G401 (cell line): ENCODE measurements at regions not wholly inside any gene's neighbourhood (a gene's known extent, or its start where the extent isn't known, plus 50 kb on each side); places are given as distances from the start of the nearest gene placed in this dataset.
A peak's percentile ranks its signal among the peaks of the same experiment; 100 is the strongest.

Experiments used
- DNase-seq: peaks from one replicate; pipeline ENCODE4 v3.0.0-alpha.2; 2015; ENCODE audit warnings: low spot score
- in situ Hi-C: cut with HindIII; loops from 2 replicates; pipeline ENCODE4 v1.10.0; 2016; ENCODE audit warnings: low sequenced_read_pairs, mixed read lengths

DNA sequence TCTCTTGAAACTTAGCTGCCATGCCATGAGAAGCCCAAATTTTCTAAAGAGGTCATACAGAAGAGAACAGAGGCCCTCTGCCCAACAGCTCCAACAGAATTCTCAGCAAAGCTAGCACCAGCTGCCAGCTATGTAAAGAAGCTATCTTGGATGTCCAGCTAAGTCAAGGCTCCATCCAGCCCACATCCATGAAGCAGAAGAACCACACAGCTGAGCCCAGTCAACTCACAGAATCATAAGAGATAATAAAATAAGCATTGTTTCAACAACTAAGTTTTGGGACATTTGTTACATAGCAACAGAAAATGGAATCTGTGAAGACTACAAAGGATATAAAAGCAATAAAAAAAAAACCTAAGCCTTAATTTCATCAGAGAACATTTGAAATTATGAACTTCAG lies 434.3 kb downstream of the TXNL1 start:
- in situ Hi-C loops, result no loop called here
- no peak for DNase-seq

GRCh38 chr18:56202678-56203077 lies 435.7 kb downstream of the TXNL1 start:
- DNase-seq, result peak; percentile 9
- in situ Hi-C loops, result no loop called here

- DNase-seq, result no peak
- in situ Hi-C loops, result no loop called here
Observed at GRCh38 chr18:56200381-56200911, 437.9 kb downstream of the TXNL1 start.

GRCh38 chr18:56199580-56200330 lies 438.6 kb downstream of the TXNL1 start:
- in situ Hi-C loops, result no loop called here
- DNase-seq, result no peak

GRCh38 chr18:56197241-56197859 lies 441.0 kb downstream of the TXNL1 start:
- DNase-seq, result no peak
- in situ Hi-C loops, result no loop called here

GRCh38 chr18:56196495-56197225 lies 441.7 kb downstream of the TXNL1 start:
- in situ Hi-C loops, result no loop called here
- no peak for DNase-seq

GRCh38 chr18:56191334-56191733 lies 447.1 kb downstream of the TXNL1 start:
- DNase-seq, result no peak
- in situ Hi-C loops, result no loop called here

DNA sequence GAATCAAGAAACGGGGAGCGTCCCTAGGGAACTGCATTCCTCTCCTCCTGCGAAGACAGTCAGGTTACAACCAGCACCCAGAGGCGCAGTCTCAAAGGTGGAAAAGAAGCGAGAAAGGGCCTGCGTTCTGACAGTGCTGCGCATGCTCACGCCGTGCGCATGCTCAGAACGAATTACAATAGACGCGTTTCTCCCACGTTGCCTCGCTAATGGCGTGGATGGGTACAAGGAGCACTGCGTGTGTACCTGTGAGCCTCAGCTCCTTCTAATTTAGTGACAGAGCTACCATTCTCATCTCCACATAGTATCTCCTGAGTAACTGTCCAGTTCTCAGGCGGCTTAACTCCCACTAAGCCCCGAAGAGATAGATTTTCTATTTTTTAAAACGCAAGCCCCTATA lies 448.8 kb downstream of the TXNL1 start:
- no peak for DNase-seq
- in situ Hi-C loops, result no loop called here

DNA sequence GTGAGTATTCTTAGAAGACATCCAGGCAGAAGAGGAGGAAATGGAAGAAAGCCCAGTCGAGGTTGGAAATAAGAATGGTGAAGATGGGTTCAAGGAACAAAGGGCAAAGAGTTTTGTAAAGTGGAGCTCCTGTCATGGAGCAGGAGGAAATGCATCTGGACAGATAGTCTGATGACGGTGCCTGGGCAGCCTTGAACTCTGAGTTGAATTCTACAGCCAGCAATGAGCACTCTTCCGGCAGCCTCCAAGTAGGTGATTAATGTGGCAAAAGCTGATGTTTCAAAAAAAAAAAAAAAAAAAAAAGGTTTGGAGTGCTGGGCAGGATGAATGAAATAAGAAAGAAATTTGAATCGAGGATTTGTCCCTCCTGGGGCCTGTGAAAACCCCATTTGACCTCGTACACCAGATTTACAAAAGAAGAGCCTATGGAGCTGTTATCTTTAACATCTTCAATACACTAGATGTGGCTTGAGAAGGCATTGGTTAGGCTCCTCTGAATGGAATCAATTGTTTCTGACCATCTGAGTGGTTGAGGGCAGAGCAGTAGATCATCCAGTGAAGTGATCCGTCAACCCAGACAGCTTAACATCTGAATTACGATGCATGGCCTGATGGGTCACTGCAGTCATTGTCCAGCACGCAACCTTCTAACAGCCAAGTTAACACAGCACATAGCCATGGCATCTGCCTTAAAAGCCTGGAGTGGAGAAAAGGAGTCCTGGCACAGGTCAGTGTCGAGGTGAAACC lies 449.7 kb downstream of the TXNL1 start:
- in situ Hi-C loops, result no loop called here
- no peak for DNase-seq

- in situ Hi-C loops, result no loop called here
- DNase-seq, result no peak
Observed at GRCh38 chr18:56186319-56186718, 452.1 kb downstream of the TXNL1 start.

- in situ Hi-C loops, result no loop called here
- no peak for DNase-seq
Observed at GRCh38 chr18:56185126-56185525, 453.3 kb downstream of the TXNL1 start.

DNA sequence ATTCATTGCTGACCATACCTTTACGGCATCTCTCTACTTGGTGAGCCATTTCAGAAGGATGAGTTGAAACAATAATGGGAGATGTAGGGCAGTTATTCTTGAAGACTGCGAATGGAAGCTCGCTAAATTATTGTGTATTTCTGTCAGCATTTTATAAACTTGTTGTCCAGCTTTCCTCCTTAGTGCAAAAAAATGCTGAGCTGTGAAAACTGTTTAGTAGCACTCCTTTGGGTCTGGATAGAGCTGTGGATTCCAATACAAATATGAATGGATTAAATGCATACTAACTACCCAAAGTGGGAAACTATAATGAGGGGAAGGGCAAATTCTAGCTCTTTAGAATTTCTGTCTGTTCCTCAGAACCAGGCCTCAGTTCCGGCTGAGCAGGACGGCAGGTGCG lies 461.6 kb downstream of the TXNL1 start:
- DNase-seq, result no peak
- in situ Hi-C loops, result no loop called here

- in situ Hi-C loops, result no loop called here
- DNase-seq, result no peak
Observed at GRCh38 chr18:56175330-56176001, 462.9 kb downstream of the TXNL1 start.

GRCh38 chr18:56173542-56174220 lies 464.7 kb downstream of the TXNL1 start:
- in situ Hi-C loops, result no loop called here
- no peak for DNase-seq

DNA sequence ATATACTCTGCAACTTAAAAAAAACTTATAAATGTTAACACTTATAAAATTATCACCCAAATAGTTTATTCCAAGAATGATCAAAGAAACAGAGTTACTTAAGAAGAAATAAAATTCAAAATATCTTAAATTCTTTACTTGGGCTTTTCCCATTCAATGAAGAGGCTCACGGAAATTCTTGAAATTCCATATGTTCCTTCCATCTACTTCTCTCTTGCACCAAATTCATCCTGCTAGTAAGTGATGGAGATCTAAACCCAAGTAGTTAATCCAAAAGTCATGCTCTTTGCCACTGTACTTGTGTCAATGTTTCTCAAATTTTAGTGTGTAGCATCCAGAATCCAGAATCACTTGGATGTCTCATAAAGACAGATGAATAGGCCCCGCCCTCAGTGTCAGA lies 465.9 kb downstream of the TXNL1 start:
- DNase-seq, result no peak
- in situ Hi-C loops, result no loop called here

DNA sequence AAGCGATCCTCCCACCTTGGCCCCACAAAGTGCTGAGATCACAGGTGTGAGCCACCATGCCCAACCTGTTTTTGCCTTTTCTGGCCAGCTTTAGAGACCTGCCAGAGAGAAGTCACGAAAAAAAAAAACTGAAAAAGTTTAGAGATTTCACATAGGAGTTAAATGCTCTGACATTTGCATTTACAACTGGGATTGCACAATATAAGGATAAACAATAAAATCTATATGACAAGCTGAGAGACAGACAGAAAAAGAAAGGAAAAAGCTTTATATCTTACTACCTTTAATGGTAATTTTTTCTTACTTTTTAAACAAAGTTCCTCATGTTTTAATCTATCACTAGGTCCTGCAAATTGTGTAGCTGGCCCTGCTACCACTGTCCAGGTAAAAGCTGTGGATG lies 466.5 kb downstream of the TXNL1 start:
- no peak for DNase-seq
- in situ Hi-C loops, result no loop called here

- in situ Hi-C loops, result no loop called here
- no peak for DNase-seq
Observed at GRCh38 chr18:56168049-56168781, 470.2 kb downstream of the TXNL1 start.

DNA sequence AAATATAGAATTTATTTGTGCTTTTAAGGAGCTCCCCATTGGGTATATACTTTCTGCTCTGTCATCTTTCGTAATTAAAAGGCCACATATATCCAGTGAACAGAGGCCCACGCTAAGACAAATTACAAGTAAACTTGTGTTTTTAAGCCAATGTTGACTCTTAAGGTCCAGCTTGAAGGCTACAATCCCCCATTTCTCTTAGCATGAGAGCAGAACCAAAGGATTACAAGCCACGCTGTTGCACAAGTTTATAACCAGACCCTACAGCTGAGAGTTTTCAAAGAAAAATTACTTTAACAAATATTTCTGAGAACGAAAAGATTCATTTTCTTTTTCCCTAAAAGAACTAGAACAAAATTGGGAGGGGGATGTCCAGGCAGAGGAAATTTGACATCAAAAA lies 471.0 kb downstream of the TXNL1 start:
- in situ Hi-C loops, result no loop called here
- DNase-seq, result no peak
